Kidney (tissue), 13 donors: ENCODE measurements at regions not wholly inside any gene's neighbourhood (a gene's known extent, or its start where the extent isn't known, plus 50 kb on each side); places are given as distances from the start of the nearest gene placed in this dataset.

Source experiments
- DNase-seq, 5 donors: peaks; one replicate each; pipeline ENCODE4 v3.0.0-alpha.2; 2013 to 2020
- FAIRE-seq: peaks from 2 replicates; lab custom pipeline; 2012; peaks lifted over from hg19 to GRCh38; lab: Jason Lieb, UNC
- H3K27ac ChIP-seq, 2 donors: one replicate each; pipeline ENCODE4 v1.7.0; 2013; ENCODE audit warnings: low read depth in 2 of 2, low read length in 2 of 2, inconsistent platforms in 1 of 2
- H3K27me3 ChIP-seq: one replicate; pipeline ENCODE4 v1.7.1; 2013; ENCODE audit warnings: low read length, inconsistent platforms; ENCODE audit not compliant: control insufficient read depth, insufficient read depth
- H3K36me3 ChIP-seq, 3 donors: one replicate each; pipeline versions ENCODE4 v1.7.0 to v1.7.1; 2013; ENCODE audit warnings: low read length in 3 of 3, control low read depth in 1 of 3, inconsistent platforms in 1 of 3; ENCODE audit not compliant: insufficient read depth in 3 of 3, control insufficient read depth in 2 of 3
- H3K4me1 ChIP-seq, 3 donors: one replicate each; pipeline versions ENCODE4 v1.7.0 to v1.7.1; 2013; ENCODE audit warnings: low read length in 3 of 3, inconsistent platforms in 1 of 3, low read depth in 1 of 3; ENCODE audit not compliant: control insufficient read depth in 2 of 3, insufficient read depth in 2 of 3
- H3K4me3 ChIP-seq, 3 donors: one replicate each; pipeline versions ENCODE4 v1.7.0 to v1.8.1; 2013; ENCODE audit warnings: low read length in 3 of 3, control low read depth in 1 of 3, inconsistent platforms in 1 of 3
- H3K9ac ChIP-seq, 3 donors: one replicate each; pipeline versions ENCODE4 v1.7.0 to v1.7.1; 2013; ENCODE audit warnings: low read length in 3 of 3, control low read depth in 1 of 3, inconsistent platforms in 1 of 3
- H3K9me3 ChIP-seq, 3 donors: one replicate each; pipeline versions ENCODE4 v1.7.0 to v1.7.1; 2013; ENCODE audit warnings: low read length in 3 of 3, control low read depth in 1 of 3, inconsistent platforms in 1 of 3; ENCODE audit not compliant: control insufficient read depth in 2 of 3, insufficient read depth in 1 of 3
- intact Hi-C: fragments of 100-400 bp; cut with DNase I; formaldehyde crosslinking; loops from one replicate; pipeline ENCODE4 v1.11.1; 2022
- TF ChIP-seq, protein P1 (sequence below): IDR thresholded peaks from 3 replicates; pipeline ENCODE4 v1.5.1; 2012; ENCODE audit warnings: mild to moderate bottlenecking, moderate library complexity, borderline replicate concordance; ENCODE audit not compliant: insufficient read depth; ENCODE audit errors: extremely low read depth
- donor health status: control.
- donor health status: control.
- donor health status: control.
- donor health status: control.
- donor health status: control.
- donor health status: DM: yes; HTN: yes; CAD: no.
- donor health status: Normal renal cell carcinoma (clear cell type).

- no peak for DNase-seq
- H3K36me3 ChIP-seq = no peaks in the 10 kb centered on the region
- no peak for FAIRE-seq
Observed at GRCh38 chrX:3468031-3468430, 121.6 kb upstream of the MXRA5 start.

GRCh38 chrX:3465017-3465416 lies 118.6 kb upstream of the MXRA5 start:
- FAIRE-seq = no peak
- Histone ChIP-seq H3K27me3 (no peaks in the 10 kb centered on the region), H3K27ac (no peak overlapping the region), H3K9ac (no peak overlapping the region), H3K36me3 (no peaks in the 10 kb centered on the region), H3K4me1 (no peaks in the 10 kb centered on the region), H3K9me3 (no peaks in the 10 kb centered on the region), H3K4me3 (no peak overlapping the region)
- DNase-seq = no peak
- intact Hi-C loops = no loop called here
- TF ChIP-seq, protein P1, sequence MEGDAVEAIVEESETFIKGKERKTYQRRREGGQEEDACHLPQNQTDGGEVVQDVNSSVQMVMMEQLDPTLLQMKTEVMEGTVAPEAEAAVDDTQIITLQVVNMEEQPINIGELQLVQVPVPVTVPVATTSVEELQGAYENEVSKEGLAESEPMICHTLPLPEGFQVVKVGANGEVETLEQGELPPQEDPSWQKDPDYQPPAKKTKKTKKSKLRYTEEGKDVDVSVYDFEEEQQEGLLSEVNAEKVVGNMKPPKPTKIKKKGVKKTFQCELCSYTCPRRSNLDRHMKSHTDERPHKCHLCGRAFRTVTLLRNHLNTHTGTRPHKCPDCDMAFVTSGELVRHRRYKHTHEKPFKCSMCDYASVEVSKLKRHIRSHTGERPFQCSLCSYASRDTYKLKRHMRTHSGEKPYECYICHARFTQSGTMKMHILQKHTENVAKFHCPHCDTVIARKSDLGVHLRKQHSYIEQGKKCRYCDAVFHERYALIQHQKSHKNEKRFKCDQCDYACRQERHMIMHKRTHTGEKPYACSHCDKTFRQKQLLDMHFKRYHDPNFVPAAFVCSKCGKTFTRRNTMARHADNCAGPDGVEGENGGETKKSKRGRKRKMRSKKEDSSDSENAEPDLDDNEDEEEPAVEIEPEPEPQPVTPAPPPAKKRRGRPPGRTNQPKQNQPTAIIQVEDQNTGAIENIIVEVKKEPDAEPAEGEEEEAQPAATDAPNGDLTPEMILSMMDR = no peak

More at GRCh38 chrX:3468031-3468430, 121.6 kb upstream of the MXRA5 start:
- intact Hi-C loops = no loop called here
- Histone ChIP-seq H3K27me3 (no peaks in the 10 kb centered on the region), H3K4me1 (no peaks in the 10 kb centered on the region), H3K9me3 (no peaks in the 10 kb centered on the region), H3K27ac (no peak overlapping the region), H3K4me3 (no peak overlapping the region), H3K9ac (no peak overlapping the region)
- TF ChIP-seq, protein P1 = no peak

GRCh38 chrX:3462166-3462508 lies 115.7 kb upstream of the MXRA5 start:
- FAIRE-seq = no peak
- Histone ChIP-seq H3K9me3 (no peaks in the 10 kb centered on the region), H3K27ac (no peak overlapping the region), H3K4me1 (no peaks in the 10 kb centered on the region), H3K4me3 (no peak overlapping the region), H3K36me3 (no peaks in the 10 kb centered on the region), H3K27me3 (no peaks in the 10 kb centered on the region), H3K9ac (no peak overlapping the region)
- no peak for DNase-seq
- intact Hi-C loops = no loop called here
- TF ChIP-seq, protein P1 = no peak
